Activated CD4-positive, alpha-beta T cell treated with anti-CD3 and anti-CD28 coated beads for 36 hours (primary cell): ENCODE measurements at regions not wholly inside any gene's neighbourhood (a gene's known extent, or its start where the extent isn't known, plus 50 kb on each side); places are given as distances from the start of the nearest gene placed in this dataset.
"Not testable (repeated sequence)": the region's sequence is repeated elsewhere in the genome, so short reads cannot be mapped to it uniquely, and the experiment has no call there.

ENCODE experiments used
- ATAC-seq: fragments of 200-7000 bp; cut with Tn5 transposase; one replicate; pipeline ENCODE4 v1.10.0; 2021; ENCODE audit warnings: mild to moderate bottlenecking, moderate library complexity
- CTCF ChIA-PET: fragments of 350-600 bp; sonication (Branson Sonifier 250); formaldehyde crosslinking; loops from one replicate; lab custom pipeline; 2021; ENCODE audit warnings: antibody characterized with exemption; lab: Charles Lee
- POLR2A ChIA-PET: fragments of 350-600 bp; sonication (Branson Sonifier 250); formaldehyde crosslinking; loops from one replicate; lab custom pipeline; 2021; ENCODE audit warnings: antibody characterized with exemption, inconsistent platforms; lab: Charles Lee
- DNase-seq: peaks from one replicate; pipeline ENCODE4 v3.0.0-alpha.2; 2020
- H3K27ac Mint-ChIP-seq: one replicate; pipeline ENCODE4 v1.8.0; 2021; ENCODE audit warnings: mixed read lengths
- H3K27me3 Mint-ChIP-seq: one replicate; pipeline ENCODE4 v1.8.0; 2021; ENCODE audit warnings: mixed read lengths
- H3K36me3 Mint-ChIP-seq: one replicate; pipeline ENCODE4 v1.8.0; 2021; ENCODE audit warnings: low read depth, mixed read lengths
- H3K4me1 Mint-ChIP-seq: one replicate; pipeline ENCODE4 v1.8.0; 2021; ENCODE audit warnings: mixed read lengths
- H3K4me3 Mint-ChIP-seq: one replicate; pipeline ENCODE4 v1.8.0; 2021; ENCODE audit warnings: mild to moderate bottlenecking, moderate library complexity, mixed read lengths
- H3K9me3 Mint-ChIP-seq: one replicate; pipeline ENCODE4 v1.8.0; 2021; ENCODE audit warnings: low read depth, mixed read lengths
- intact Hi-C, 2 experiments: fragments of 100-400 bp; cut with DNase I in 1 of 2; cut with micrococcal nuclease in 1 of 2; formaldehyde crosslinking; loops; one replicate each; pipeline versions ENCODE4 v1.14.2 to v1.15.1; 2022 to 2024; cut with DNase I, micrococcal nuclease

DNA sequence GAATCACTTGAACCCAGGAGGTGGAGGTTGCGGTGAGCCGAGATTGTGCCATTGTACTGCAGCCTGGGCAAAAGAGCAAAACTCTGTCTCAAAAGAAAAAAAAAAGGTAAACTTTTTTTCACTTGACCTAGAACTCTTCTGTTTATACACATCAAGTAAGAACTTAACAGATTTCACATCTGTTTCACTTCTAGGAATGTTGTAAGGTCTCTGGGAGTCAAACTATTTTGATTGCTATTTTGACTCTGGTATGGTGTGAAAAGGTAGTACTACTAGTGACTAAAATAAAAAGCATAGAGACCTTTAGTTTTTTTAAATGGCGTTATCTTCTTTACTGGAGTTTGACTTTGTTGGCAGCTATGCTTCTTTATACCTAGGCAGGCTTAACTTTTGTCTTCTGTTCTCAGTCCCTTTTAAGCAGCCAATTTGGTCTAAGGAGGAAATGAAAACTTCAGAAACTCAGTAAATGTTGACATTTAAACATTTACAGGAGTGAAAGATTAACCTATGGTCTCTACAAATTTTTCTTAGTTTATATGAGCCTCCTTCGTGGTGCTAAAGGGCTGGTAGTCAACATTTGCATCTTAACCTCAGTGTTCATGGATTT, 84.7 kb downstream of the METTL2B start:
- POLR2A ChIA-PET = interaction anchor here (0.7 kb wide), 1 partner anchor 193 kb away, joined by 6 read pairs; no protein-coding TSS in a partner anchor
- H3K27me3 Mint-ChIP-seq, CTCF ChIA-PET, ATAC-seq, DNase-seq, H3K27ac Mint-ChIP-seq, H3K9me3 Mint-ChIP-seq, H3K4me3 Mint-ChIP-seq, intact Hi-C loops: not testable (repeated sequence)
- H3K4me1 Mint-ChIP-seq = peaks cover 20% of the 10 kb centered on the region
- peaks cover 11% of the 10 kb centered on the region for H3K36me3 Mint-ChIP-seq

DNA sequence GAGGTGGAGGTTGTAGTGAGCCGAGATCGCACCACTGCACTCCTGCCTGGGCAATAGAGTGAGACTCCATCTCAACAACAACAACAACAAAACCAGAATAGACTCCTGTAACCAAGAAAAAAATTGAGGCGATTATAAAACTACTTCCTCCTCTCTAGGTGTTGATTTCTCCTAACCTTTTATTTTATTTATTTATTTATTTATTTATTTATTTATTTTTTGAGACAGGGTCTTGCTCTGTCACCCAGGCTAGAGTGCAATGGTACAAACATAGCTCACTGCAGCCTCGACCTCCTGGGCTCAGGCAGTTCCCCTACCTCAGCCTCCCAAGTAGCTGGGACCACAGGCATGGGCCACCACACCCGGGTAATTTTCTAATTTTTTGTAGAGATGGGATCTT, 86.2 kb downstream of the METTL2B start:
- H3K27ac Mint-ChIP-seq, CTCF ChIA-PET, H3K27me3 Mint-ChIP-seq, intact Hi-C loops, H3K9me3 Mint-ChIP-seq, POLR2A ChIA-PET, DNase-seq, H3K4me3 Mint-ChIP-seq, ATAC-seq: not testable (repeated sequence)
- Mint-ChIP-seq H3K36me3 (peaks cover 11% of the 10 kb centered on the region), H3K4me1 (peaks cover 20% of the 10 kb centered on the region)

DNA sequence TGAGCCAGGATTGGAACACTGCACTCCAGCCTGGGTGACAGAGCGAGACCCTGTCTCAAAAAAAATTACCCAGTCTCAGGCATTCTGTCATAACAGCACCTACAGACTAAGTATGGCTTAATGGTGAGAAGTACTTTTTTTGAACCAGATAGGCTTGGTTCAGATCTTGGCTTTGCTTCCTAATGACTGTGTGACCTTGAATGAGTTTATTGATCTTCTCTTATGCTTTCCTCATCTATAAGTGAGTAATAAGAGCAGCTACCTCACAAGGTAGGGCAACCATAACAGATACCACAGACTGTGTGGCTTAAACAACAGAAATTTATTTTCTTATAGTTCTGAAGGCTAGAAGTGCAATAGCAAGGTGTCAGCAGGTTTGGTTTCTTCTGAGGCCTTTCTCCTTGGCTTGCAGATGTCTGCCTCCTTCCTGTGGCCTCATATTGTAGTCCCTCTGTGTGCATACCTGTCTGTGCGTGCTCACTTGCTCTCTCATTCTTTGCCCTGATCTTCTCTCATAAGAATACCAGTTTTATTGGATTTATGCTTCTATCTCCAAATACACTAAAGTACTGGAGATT, 87.7 kb downstream of the METTL2B start:
- POLR2A ChIA-PET, H3K9me3 Mint-ChIP-seq, H3K27ac Mint-ChIP-seq, H3K27me3 Mint-ChIP-seq, H3K4me3 Mint-ChIP-seq, CTCF ChIA-PET, intact Hi-C loops, DNase-seq: not testable (repeated sequence)
- Mint-ChIP-seq H3K4me1 (peaks cover 23% of the 10 kb centered on the region), H3K36me3 (peaks cover 13% of the 10 kb centered on the region)
- peak; percentile 62 for ATAC-seq

DNA sequence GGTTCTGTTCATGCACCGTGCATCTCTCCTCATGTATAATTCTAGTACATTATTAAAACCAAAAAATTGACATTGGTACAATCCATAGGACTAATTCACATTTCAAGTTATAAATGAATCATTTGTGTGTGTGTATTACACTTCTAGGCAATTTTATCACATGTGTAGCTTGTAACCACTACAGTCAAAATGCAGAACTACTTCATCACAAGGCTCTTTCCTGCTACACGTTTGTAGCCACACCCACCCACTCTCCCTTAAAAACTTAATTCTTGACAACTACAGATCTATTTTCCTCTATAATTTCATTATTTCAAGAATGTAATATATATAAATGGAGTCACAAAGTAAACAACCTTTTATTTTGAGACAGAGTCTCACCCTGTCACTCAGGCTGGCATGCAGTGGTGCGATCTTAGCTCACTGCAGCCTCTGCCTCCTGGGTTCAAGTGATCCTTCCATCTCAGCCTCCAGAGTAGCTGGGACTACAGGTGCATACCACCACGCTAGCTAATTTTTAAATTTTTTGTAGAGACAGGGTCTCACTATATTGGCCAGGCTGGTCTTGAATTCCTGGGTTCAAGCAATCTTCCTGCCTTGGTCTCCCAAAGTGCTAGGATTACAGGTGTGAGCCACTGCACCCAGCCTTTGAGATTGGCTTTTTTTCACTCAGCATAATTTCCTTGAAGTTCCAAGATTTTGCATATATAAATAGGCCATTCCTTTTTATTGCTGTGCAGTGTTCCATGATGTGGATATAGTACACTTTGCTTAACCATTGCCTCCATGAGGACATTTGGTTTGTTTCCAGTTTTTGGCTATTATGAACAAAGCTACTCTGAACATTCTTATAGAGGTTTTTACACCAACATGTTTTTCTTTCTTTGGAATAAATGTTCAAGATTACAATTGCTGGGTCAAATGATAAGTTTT, 88.7 kb downstream of the METTL2B start:
- Mint-ChIP-seq H3K36me3 (peaks cover 14% of the 10 kb centered on the region), H3K4me1 (peaks cover 18% of the 10 kb centered on the region), H3K27ac (peak overlapping the region; percentile 13)
- CTCF ChIA-PET, H3K9me3 Mint-ChIP-seq, H3K4me3 Mint-ChIP-seq, POLR2A ChIA-PET, H3K27me3 Mint-ChIP-seq, DNase-seq, intact Hi-C loops: not testable (repeated sequence)
- ATAC-seq = peak; percentile 69

DNA sequence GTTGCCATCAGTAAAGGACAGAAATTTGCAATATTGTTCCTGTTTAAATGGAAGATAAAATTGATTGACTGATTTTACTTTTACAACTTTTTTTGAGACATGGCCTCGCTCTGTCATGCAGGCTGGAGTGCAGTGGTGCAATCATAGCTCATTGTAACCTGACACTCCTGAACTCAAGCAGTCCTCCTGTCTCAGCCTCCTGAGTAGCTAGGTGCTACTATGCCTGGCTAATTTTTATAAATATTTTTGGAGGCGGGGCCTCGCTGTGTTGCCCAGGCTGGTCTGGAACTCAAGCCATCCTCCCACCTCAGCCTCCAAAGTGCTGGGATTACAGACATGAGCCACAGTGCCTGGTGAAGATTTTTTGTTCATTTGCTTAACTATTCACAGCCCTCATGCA, 96.8 kb upstream of the GARIN1A start:
- DNase-seq, ATAC-seq, intact Hi-C loops, H3K27ac Mint-ChIP-seq, H3K9me3 Mint-ChIP-seq, H3K27me3 Mint-ChIP-seq, H3K4me3 Mint-ChIP-seq, H3K4me1 Mint-ChIP-seq: not testable (repeated sequence)
- peaks cover 11% of the 10 kb centered on the region for H3K36me3 Mint-ChIP-seq
- CTCF ChIA-PET = interaction anchor here (0.6 kb wide), 1 partner anchor 324 kb away, joined by 3 read pairs; no protein-coding TSS in a partner anchor
- POLR2A ChIA-PET = interaction anchor here (0.6 kb wide), 1 partner anchor 474 kb away, joined by 9 read pairs; no protein-coding TSS in a partner anchor

DNA sequence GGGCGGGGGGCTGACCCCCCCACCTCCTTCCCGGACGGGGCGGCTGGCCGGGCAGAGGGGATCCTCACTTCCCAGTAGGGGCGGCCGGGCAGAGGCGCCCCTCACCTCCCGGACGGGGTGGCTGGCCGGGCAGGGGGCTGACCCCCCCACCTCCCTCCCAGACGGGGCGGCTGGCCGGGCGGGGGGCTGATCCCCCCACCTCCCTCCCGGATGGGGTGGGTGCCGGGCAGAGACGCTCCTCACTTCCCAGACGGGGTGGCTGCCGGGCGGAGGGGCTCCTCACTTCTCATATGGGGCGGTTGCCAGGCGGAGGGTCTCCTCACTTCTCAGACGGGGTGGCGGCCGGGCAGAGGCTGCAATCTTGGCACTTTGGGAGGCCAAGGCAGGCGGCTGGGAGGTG, 95.1 kb upstream of the GARIN1A start:
- intact Hi-C loops, DNase-seq, H3K27me3 Mint-ChIP-seq, CTCF ChIA-PET, H3K4me3 Mint-ChIP-seq, H3K27ac Mint-ChIP-seq, ATAC-seq, H3K9me3 Mint-ChIP-seq, POLR2A ChIA-PET, H3K4me1 Mint-ChIP-seq: not testable (repeated sequence)
- peaks cover 11% of the 10 kb centered on the region for H3K36me3 Mint-ChIP-seq

DNA sequence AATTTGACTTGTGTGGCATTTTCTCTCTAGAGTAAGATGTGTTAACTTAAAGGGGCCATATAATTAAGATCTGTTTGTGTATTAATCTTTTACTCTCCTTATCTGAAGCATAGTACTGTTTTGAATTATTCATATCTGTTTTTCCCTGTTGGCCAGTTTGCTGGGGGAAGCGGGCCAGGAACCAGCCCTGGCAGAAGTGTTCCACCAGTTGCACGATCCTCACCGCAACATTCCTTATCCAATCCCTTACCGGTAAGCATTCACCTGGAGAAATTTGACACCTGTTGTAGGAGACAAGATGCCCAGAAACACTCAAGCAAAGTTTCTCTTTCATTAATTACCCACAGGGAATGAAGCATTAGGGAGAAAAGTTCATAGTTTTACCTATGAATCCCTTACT, 92.2 kb upstream of the GARIN1A start:
- H3K27ac Mint-ChIP-seq, H3K36me3 Mint-ChIP-seq, DNase-seq, ATAC-seq, POLR2A ChIA-PET, H3K4me1 Mint-ChIP-seq, CTCF ChIA-PET, intact Hi-C loops, H3K27me3 Mint-ChIP-seq, H3K9me3 Mint-ChIP-seq, H3K4me3 Mint-ChIP-seq: not testable (repeated sequence)

DNA sequence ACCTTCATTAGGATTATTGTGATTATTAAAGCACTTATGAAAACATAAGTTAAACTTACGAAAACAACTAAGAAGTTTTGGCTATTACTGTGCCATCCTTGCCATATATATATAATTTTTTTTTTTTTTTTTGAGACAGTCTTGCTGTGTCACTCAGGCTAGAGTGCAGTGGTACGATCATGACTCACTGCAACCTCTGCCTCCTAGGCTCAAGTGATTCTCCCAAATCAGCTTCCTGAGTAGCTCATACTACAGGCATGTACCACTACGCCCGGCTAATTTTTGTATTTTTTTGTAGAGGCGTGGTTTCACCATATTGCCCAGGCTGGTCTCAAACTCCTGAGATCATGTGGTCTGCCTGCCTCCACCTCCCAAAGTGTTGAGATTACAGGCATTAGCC, 91.0 kb upstream of the GARIN1A start:
- H3K27me3 Mint-ChIP-seq, DNase-seq, intact Hi-C loops, H3K27ac Mint-ChIP-seq, H3K9me3 Mint-ChIP-seq, ATAC-seq, CTCF ChIA-PET, POLR2A ChIA-PET, H3K4me1 Mint-ChIP-seq, H3K4me3 Mint-ChIP-seq, H3K36me3 Mint-ChIP-seq: not testable (repeated sequence)

DNA sequence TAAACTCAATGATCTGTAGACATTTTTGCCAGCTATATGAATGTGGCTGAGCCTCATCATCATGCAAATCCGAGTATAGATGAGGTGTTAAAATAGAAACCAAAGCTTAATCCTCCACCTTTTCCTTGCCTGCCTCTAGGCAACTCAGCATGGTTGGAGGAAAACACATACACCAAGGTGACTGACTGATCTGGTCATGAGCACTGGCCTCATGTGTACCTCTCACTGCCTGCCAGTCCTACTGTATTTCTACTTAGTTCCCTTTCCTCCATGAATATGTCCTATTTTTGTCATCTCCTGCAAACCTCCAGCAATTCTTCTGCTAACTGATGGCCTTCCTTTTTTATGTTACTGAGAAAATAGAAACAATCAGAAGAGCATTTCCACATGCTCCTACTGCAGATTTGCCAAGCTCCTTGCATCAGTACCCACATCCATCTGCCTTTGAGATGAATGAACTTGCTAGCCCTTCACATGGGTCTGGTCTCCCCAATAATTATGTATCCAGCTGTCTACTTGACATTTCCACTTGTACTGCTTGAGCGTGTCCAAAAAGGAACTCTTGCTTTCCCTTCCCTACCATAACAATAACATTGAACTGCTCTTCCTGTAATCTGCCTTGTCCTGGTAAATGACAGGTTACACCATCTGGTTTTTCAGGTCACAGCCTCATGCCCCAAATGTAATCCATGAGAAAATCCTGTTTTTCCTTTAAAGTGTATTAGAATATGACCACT, 90.1 kb upstream of the GARIN1A start:
- H3K36me3 Mint-ChIP-seq, CTCF ChIA-PET, DNase-seq, H3K4me1 Mint-ChIP-seq, H3K27me3 Mint-ChIP-seq, H3K27ac Mint-ChIP-seq, ATAC-seq, POLR2A ChIA-PET, H3K4me3 Mint-ChIP-seq, intact Hi-C loops, H3K9me3 Mint-ChIP-seq: not testable (repeated sequence)

DNA sequence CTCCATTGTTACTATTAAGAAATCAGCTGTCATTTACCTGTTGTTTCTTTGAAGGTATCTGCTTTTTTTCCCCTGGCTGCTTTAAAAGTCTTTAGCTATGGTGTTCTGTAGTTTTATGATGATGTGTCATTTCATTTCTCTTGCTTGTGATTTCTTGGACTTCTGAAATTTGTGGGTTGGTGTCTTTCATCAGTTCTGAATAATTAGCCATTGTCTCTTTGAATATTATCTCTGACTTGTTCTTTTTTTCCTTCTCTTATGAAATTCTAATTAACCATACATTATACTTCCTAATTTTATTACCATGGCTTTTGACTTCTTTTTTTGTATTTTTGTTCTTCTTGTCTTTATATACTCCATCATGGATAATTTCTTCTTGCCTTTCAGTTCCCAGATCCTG, 85.4 kb upstream of the GARIN1A start:
- H3K27ac Mint-ChIP-seq, H3K9me3 Mint-ChIP-seq, H3K4me1 Mint-ChIP-seq, ATAC-seq, DNase-seq, intact Hi-C loops, H3K4me3 Mint-ChIP-seq, CTCF ChIA-PET, H3K27me3 Mint-ChIP-seq, POLR2A ChIA-PET, H3K36me3 Mint-ChIP-seq: not testable (repeated sequence)

DNA sequence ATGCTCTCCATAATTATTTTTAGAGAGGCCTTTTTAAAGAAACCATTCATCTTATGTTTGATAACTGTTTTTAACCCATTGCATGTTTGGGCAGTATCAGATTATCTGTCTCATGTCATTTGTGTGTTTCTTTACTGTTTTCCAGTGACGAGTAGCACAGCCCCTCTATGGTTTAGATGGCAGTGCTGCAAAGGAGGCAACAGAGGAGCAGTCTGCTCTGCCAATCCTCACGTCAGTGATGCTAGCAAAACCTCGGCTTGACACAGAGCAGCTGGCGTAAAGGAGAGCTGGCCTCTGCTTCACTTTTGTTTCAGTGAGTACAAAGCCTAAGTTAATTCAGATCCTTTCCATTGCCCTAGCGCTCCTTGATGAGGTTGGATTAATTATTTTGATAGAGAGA, 80.4 kb upstream of the GARIN1A start:
- Mint-ChIP-seq H3K4me3 (no peak overlapping the region), H3K27ac (no peak overlapping the region), H3K4me1 (no peaks in the 10 kb centered on the region), H3K9me3 (no peaks in the 10 kb centered on the region), H3K27me3 (no peaks in the 10 kb centered on the region), H3K36me3 (peaks cover 14% of the 10 kb centered on the region)
- no peak for DNase-seq
- no peak for ATAC-seq
- POLR2A ChIA-PET = no interaction called here
- CTCF ChIA-PET = no interaction called here
- intact Hi-C loops = no loop called here
